Tibial nerve (tissue), 4 donors: ENCODE measurements at regions not wholly inside any gene's neighbourhood (a gene's known extent, or its start where the extent isn't known, plus 50 kb on each side); places are given as distances from the start of the nearest gene placed in this dataset.

ENCODE experiments used
- EP300 ChIP-seq, 2 donors: sonication (generic); formaldehyde crosslinking; IDR thresholded peaks; one replicate each; pipeline ENCODE4 v1.6.1; 2017; ENCODE audit warnings: antibody characterized with exemption in 2 of 2, mild to moderate bottlenecking in 1 of 2
- POLR2A ChIP-seq, 2 donors: fragments of 450-650 bp; IDR thresholded peaks; one replicate each; pipeline ENCODE4 v1.6.1; 2017; ENCODE audit warnings: antibody characterized with exemption in 2 of 2, mild to moderate bottlenecking in 2 of 2, moderate library complexity in 2 of 2
- TF ChIP-seq, protein P1 (sequence below), 5 experiments: fragments of 200-600 bp in 3 of 5; fragments of 450-650 bp in 2 of 5; sonication (generic) in 3 of 5; IDR thresholded peaks; one replicate each; pipeline ENCODE4 v1.5.1; 2016 to 2019; ENCODE audit warnings: antibody characterized with exemption in 5 of 5, mild to moderate bottlenecking in 3 of 5, moderate library complexity in 2 of 5

DNA sequence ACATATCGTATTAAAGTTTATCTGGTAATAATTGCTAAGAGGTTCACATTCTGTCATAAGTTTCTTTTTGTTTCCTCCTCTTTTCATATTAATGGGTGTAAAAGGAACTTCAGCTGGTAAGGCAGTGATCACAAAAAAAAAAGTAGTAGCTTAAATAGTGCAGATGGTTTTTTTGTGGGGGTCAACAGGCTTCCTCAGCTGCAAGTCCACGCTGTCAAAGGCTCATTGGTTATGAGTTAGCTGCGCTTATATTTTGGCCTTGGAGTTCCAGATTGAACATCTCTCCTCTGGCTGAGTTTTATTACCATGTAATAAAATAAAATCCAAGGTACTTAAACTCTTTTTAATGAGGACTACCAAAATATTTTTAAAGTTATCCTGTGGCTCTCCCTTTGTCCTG, 277.0 kb upstream of the ZEB2 start:
- TF ChIP-seq, protein P1, sequence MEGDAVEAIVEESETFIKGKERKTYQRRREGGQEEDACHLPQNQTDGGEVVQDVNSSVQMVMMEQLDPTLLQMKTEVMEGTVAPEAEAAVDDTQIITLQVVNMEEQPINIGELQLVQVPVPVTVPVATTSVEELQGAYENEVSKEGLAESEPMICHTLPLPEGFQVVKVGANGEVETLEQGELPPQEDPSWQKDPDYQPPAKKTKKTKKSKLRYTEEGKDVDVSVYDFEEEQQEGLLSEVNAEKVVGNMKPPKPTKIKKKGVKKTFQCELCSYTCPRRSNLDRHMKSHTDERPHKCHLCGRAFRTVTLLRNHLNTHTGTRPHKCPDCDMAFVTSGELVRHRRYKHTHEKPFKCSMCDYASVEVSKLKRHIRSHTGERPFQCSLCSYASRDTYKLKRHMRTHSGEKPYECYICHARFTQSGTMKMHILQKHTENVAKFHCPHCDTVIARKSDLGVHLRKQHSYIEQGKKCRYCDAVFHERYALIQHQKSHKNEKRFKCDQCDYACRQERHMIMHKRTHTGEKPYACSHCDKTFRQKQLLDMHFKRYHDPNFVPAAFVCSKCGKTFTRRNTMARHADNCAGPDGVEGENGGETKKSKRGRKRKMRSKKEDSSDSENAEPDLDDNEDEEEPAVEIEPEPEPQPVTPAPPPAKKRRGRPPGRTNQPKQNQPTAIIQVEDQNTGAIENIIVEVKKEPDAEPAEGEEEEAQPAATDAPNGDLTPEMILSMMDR (IDR thresholded peaks at IDR 0.05): no peak
- TF ChIP-seq POLR2A (IDR thresholded peaks at IDR 0.05) (no peak), EP300 (IDR thresholded peaks at IDR 0.05) (no peak)
